ENCODE measurements at regions not wholly inside any gene's neighbourhood (a gene's known extent, or its start where the extent isn't known, plus 50 kb on each side); places are given as distances from the start of the nearest gene placed in this dataset.

- DNase-seq (no peak), FAIRE-seq (no peak)
- H3K27ac ChIP-seq (ENCODE audit: low read depth in 2 of 2, low read length in 2 of 2), result no peak overlapping the region
- H3K4me1 ChIP-seq (ENCODE audit: control insufficient read depth in 2 of 3, insufficient read depth in 2 of 3, low read depth in 1 of 3, low read length in 3 of 3), result no peaks in the 10 kb centered on the region
- no peaks in the 10 kb centered on the region for H3K36me3 ChIP-seq (ENCODE audit: control insufficient read depth in 2 of 3, insufficient read depth in 3 of 3, low read length in 3 of 3)
- TF ChIP-seq CTCF (IDR thresholded peaks at IDR 0.05; ENCODE audit: borderline replicate concordance, extremely low read depth, insufficient read depth), result no peak
- no peaks in the 10 kb centered on the region for H3K27me3 ChIP-seq (ENCODE audit: control insufficient read depth, insufficient read depth, low read length)
- H3K9me3 ChIP-seq (ENCODE audit: control insufficient read depth in 2 of 3, insufficient read depth in 1 of 3, low read length in 3 of 3), result no peaks in the 10 kb centered on the region
- no peak overlapping the region for H3K4me3 ChIP-seq (ENCODE audit: low read length in 3 of 3)
- intact Hi-C loops (cut with DNase I), result no loop called here
- no peak overlapping the region for H3K9ac ChIP-seq (ENCODE audit: low read length in 3 of 3)
These were observed 142.0 kb upstream of the TGFBR2 start for GRCh38 chr3:30464381-30464780.

- no peaks in the 10 kb centered on the region for H3K36me3 ChIP-seq (ENCODE audit: control insufficient read depth in 2 of 3, insufficient read depth in 3 of 3, low read length in 3 of 3)
- H3K4me3 ChIP-seq (ENCODE audit: low read length in 3 of 3), result no peak overlapping the region
- intact Hi-C loops (cut with DNase I), result no loop called here
- FAIRE-seq (no peak), DNase-seq (no peak)
- H3K27ac ChIP-seq (ENCODE audit: low read depth in 2 of 2, low read length in 2 of 2), result no peak overlapping the region
- H3K27me3 ChIP-seq (ENCODE audit: control insufficient read depth, insufficient read depth, low read length), result no peaks in the 10 kb centered on the region
- H3K4me1 ChIP-seq (ENCODE audit: control insufficient read depth in 2 of 3, insufficient read depth in 2 of 3, low read depth in 1 of 3, low read length in 3 of 3), result no peaks in the 10 kb centered on the region
- H3K9ac ChIP-seq (ENCODE audit: low read length in 3 of 3), result no peak overlapping the region
- no peak for TF ChIP-seq CTCF (IDR thresholded peaks at IDR 0.05; ENCODE audit: borderline replicate concordance, extremely low read depth, insufficient read depth)
- no peaks in the 10 kb centered on the region for H3K9me3 ChIP-seq (ENCODE audit: control insufficient read depth in 2 of 3, insufficient read depth in 1 of 3, low read length in 3 of 3)
These were observed 140.9 kb upstream of the TGFBR2 start for GRCh38 chr3:30465454-30465853.

DNA sequence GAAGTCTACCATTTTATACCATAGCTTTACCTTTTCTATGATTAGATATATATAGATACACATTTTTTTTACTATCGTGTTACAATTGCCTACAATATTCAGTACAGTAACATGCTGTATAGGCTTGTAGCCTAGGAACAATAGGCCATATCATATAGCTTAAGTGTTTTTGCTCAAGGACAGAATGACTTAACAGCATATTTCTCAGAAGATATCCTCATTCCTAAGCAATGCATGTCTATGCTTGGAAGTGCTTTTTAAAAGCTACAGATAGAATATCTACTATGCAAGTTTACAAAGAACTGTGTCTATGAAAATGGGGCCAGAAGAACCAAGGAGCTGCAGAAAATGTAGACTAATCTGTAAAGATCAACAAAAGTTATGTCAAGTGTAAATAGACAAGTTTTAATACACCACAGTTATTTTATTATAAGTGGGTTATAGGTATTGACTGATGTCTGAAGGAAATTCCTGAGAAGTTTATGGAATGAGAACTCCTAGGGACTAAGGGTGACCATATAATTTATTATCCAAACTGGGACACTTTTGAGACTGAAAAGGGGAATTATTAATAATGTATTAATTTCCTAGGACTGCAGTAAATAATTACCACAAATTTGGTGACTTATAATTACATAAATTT, 138.7 kb upstream of the TGFBR2 start:
- Histone ChIP-seq H3K4me1 (ENCODE audit: control insufficient read depth in 2 of 3, insufficient read depth in 2 of 3, low read depth in 1 of 3, low read length in 3 of 3) (no peaks in the 10 kb centered on the region), H3K9me3 (ENCODE audit: control insufficient read depth in 2 of 3, insufficient read depth in 1 of 3, low read length in 3 of 3) (no peaks in the 10 kb centered on the region), H3K27me3 (ENCODE audit: control insufficient read depth, insufficient read depth, low read length) (no peaks in the 10 kb centered on the region), H3K36me3 (ENCODE audit: control insufficient read depth in 2 of 3, insufficient read depth in 3 of 3, low read length in 3 of 3) (no peaks in the 10 kb centered on the region), H3K9ac (ENCODE audit: low read length in 3 of 3) (no peak overlapping the region), H3K27ac (ENCODE audit: low read depth in 2 of 2, low read length in 2 of 2) (no peak overlapping the region), H3K4me3 (ENCODE audit: low read length in 3 of 3) (no peak overlapping the region)
- FAIRE-seq (no peak), DNase-seq (no peak)
- intact Hi-C loops (cut with DNase I), result no loop called here
- TF ChIP-seq CTCF (IDR thresholded peaks at IDR 0.05; ENCODE audit: borderline replicate concordance, extremely low read depth, insufficient read depth), result no peak

DNA sequence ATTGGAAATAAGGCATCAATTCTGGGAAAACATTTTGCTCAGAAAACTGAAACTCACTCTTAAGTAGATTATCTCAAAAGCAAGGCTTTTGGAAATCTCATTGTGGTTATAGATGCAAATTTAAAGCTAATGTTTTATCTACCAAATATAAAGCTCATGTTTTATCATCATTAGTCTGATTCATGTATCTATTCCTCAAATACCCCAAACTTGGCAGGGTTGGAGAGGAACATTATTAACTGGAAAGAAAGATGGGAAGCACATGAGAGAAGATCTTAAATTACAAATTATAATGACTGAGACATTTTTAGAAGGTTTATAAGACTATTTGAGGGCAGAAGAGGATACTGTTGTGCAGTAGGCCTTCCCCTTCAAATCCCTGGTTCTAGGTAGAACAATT, 137.3 kb upstream of the TGFBR2 start:
- TF ChIP-seq CTCF (IDR thresholded peaks at IDR 0.05; ENCODE audit: borderline replicate concordance, extremely low read depth, insufficient read depth), result no peak
- FAIRE-seq (no peak), DNase-seq (no peak)
- no peaks in the 10 kb centered on the region for H3K9me3 ChIP-seq (ENCODE audit: control insufficient read depth in 2 of 3, insufficient read depth in 1 of 3, low read length in 3 of 3)
- H3K4me3 ChIP-seq (ENCODE audit: low read length in 3 of 3), result no peak overlapping the region
- H3K9ac ChIP-seq (ENCODE audit: low read length in 3 of 3), result no peak overlapping the region
- H3K4me1 ChIP-seq (ENCODE audit: control insufficient read depth in 2 of 3, insufficient read depth in 2 of 3, low read depth in 1 of 3, low read length in 3 of 3), result no peaks in the 10 kb centered on the region
- H3K36me3 ChIP-seq (ENCODE audit: control insufficient read depth in 2 of 3, insufficient read depth in 3 of 3, low read length in 3 of 3), result no peaks in the 10 kb centered on the region
- no peak overlapping the region for H3K27ac ChIP-seq (ENCODE audit: low read depth in 2 of 2, low read length in 2 of 2)
- intact Hi-C loops (cut with DNase I), result no loop called here
- no peaks in the 10 kb centered on the region for H3K27me3 ChIP-seq (ENCODE audit: control insufficient read depth, insufficient read depth, low read length)
